Glutamatergic neuron (in vitro differentiated cells): ENCODE measurements at regions not wholly inside any gene's neighbourhood (a gene's known extent, or its start where the extent isn't known, plus 50 kb on each side); places are given as distances from the start of the nearest gene placed in this dataset.

Experiments
- DNase-seq: peaks from one replicate; pipeline ENCODE4 v3.0.0; 2022
- H3K27ac Mint-ChIP-seq: one replicate; pipeline ENCODE4 v1.8.0; 2020; ENCODE audit warnings: mild to moderate bottlenecking, mixed read lengths, inconsistent platforms; ENCODE audit not compliant: unreplicated experiment
- H3K27me3 Mint-ChIP-seq: one replicate; pipeline ENCODE4 v1.8.0; 2020; ENCODE audit warnings: mild to moderate bottlenecking, moderate library complexity, mixed read lengths, inconsistent platforms; ENCODE audit not compliant: unreplicated experiment
- H3K36me3 Mint-ChIP-seq: one replicate; pipeline ENCODE4 v1.8.0; 2020; ENCODE audit warnings: mild to moderate bottlenecking, mixed read lengths, inconsistent platforms; ENCODE audit not compliant: unreplicated experiment
- H3K4me1 Mint-ChIP-seq: one replicate; pipeline ENCODE4 v1.8.0; 2020; ENCODE audit warnings: mild to moderate bottlenecking, low read depth, mixed read lengths, inconsistent platforms; ENCODE audit not compliant: unreplicated experiment
- H3K4me3 Mint-ChIP-seq: one replicate; pipeline ENCODE4 v1.8.0; 2020; ENCODE audit warnings: mild to moderate bottlenecking, mixed read lengths, inconsistent platforms; ENCODE audit not compliant: unreplicated experiment
- H3K9me3 Mint-ChIP-seq: one replicate; pipeline ENCODE4 v1.8.0; 2020; ENCODE audit warnings: mild to moderate bottlenecking, moderate library complexity, mixed read lengths, inconsistent platforms; ENCODE audit not compliant: unreplicated experiment
- TF ChIP-seq, protein P1 (sequence below): fragments of 200-600 bp; sonication (generic); IDR thresholded peaks from one replicate; pipeline ENCODE4 v1.5.0; 2021; ENCODE audit not compliant: partially characterized antibody, unreplicated experiment

DNA sequence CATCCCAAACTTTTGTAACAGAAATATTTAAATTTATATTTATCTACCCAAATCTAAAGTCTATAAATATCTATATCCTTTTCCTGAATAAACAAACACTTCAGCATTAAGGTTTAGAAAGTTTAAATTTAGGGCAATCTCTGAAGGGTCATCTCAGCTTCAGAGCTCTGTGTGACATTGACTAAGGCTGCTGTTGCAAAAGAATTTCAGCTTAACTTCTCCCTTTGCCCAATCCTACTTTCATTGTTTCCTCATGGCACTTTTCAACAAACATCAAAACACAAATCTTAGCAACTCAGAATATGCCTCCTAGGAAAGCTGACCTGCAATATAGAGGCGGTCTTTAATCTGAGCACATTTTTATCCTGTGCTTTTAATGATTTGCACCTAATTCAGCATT lies 79.7 kb upstream of the BANK1 start:
- H3K4me3 Mint-ChIP-seq, result no peak overlapping the region
- DNase-seq, result no peak
- H3K9me3 Mint-ChIP-seq, result no peaks in the 10 kb centered on the region
- H3K36me3 Mint-ChIP-seq, result no peaks in the 10 kb centered on the region
- TF ChIP-seq, protein P1, sequence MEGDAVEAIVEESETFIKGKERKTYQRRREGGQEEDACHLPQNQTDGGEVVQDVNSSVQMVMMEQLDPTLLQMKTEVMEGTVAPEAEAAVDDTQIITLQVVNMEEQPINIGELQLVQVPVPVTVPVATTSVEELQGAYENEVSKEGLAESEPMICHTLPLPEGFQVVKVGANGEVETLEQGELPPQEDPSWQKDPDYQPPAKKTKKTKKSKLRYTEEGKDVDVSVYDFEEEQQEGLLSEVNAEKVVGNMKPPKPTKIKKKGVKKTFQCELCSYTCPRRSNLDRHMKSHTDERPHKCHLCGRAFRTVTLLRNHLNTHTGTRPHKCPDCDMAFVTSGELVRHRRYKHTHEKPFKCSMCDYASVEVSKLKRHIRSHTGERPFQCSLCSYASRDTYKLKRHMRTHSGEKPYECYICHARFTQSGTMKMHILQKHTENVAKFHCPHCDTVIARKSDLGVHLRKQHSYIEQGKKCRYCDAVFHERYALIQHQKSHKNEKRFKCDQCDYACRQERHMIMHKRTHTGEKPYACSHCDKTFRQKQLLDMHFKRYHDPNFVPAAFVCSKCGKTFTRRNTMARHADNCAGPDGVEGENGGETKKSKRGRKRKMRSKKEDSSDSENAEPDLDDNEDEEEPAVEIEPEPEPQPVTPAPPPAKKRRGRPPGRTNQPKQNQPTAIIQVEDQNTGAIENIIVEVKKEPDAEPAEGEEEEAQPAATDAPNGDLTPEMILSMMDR, result no peak
- H3K27ac Mint-ChIP-seq, result no peak overlapping the region
- H3K27me3 Mint-ChIP-seq, result peaks cover 2% of the 10 kb centered on the region
- H3K4me1 Mint-ChIP-seq, result peaks cover 3% of the 10 kb centered on the region

DNA sequence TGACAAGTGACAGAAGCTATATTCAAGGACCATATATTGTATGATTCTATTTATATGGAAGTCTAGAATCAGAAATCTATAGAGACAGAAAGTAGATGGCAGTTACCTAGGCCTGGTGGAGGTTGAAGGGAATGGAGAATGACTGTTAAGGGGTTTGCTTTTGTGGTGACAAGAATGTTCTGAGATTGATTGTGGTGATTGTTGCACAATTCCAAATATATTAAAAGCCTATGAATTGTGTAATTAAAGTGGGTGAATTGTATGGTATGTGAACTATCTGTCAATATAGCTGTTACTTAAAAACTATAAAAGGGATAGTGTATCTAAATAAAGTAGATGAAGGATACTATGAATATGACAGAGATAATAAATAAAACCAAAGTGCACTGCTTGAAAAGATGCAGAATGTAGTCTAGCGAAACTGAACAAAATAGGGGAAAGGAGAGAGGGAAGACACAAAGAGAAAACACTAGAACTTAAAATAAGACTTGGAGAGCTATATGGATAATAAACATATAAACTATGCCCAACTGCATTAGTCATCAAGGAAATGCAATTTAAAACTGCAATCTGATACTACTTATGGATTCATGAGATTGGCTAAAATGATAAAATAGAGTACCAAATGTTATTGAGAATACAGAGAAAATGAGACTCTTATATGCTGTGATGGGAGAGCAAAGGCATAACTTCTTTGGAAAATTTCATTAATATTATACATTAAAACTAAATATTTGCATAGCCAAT lies 82.1 kb upstream of the BANK1 start:
- H3K27ac Mint-ChIP-seq, result no peak overlapping the region
- no peaks in the 10 kb centered on the region for H3K36me3 Mint-ChIP-seq
- DNase-seq, result no peak
- H3K4me1 Mint-ChIP-seq, result peaks cover 3% of the 10 kb centered on the region
- no peaks in the 10 kb centered on the region for H3K9me3 Mint-ChIP-seq
- no peak overlapping the region for H3K4me3 Mint-ChIP-seq
- H3K27me3 Mint-ChIP-seq, result peaks cover 2% of the 10 kb centered on the region
- TF ChIP-seq, protein P1, result no peak

DNA sequence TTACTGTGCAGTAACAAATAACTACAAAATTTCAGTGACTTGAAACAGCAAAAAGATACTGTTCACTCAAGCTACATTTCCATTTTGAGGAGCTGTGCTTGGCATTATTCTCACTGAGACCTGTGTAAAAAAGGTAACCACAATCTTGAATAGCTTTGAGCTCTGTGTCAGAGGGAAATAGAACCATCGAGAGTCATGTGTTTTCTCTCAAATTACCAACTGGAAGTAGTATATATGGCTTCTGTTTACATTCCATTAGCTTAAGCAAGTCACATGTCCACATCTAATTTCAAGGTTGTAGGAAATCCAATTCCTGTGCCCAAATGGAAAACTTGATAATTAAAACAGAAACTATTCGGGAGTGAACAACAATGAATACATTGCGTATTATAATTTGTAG lies 82.9 kb upstream of the BANK1 start:
- H3K27me3 Mint-ChIP-seq, result peaks cover 2% of the 10 kb centered on the region
- H3K27ac Mint-ChIP-seq, result no peak overlapping the region
- H3K9me3 Mint-ChIP-seq, result no peaks in the 10 kb centered on the region
- H3K4me1 Mint-ChIP-seq, result peaks cover 3% of the 10 kb centered on the region
- TF ChIP-seq, protein P1, result no peak
- H3K36me3 Mint-ChIP-seq, result no peaks in the 10 kb centered on the region
- no peak for DNase-seq
- no peak overlapping the region for H3K4me3 Mint-ChIP-seq

DNA sequence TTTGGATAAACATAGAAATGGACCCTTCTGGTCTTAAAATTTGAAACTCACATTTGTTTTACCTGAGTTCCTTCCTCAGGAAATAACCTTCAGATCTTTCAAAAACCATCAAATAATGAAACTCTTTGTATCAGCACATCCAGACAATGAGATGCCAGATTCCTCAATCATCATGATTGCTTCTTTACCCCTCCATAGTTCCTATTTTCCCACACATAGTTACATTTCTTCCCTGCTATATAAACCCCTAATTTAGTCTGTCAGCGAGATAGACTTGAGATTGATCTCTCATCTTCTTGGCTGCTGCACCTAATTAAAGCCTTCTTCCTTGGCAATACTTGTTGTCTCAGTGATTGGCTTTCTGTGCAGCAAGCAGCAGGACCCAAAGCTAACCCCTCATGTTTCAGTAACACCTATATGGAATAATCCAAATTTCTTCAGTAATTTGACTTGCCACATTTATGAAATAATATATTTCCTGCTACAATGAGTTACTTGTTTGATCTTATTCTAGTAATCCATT lies 83.9 kb upstream of the BANK1 start:
- Mint-ChIP-seq H3K36me3 (no peaks in the 10 kb centered on the region), H3K4me1 (no peaks in the 10 kb centered on the region), H3K9me3 (no peaks in the 10 kb centered on the region), H3K27ac (no peak overlapping the region), H3K27me3 (peaks cover 2% of the 10 kb centered on the region), H3K4me3 (no peak overlapping the region)
- DNase-seq, result no peak
- TF ChIP-seq, protein P1, result no peak

DNA sequence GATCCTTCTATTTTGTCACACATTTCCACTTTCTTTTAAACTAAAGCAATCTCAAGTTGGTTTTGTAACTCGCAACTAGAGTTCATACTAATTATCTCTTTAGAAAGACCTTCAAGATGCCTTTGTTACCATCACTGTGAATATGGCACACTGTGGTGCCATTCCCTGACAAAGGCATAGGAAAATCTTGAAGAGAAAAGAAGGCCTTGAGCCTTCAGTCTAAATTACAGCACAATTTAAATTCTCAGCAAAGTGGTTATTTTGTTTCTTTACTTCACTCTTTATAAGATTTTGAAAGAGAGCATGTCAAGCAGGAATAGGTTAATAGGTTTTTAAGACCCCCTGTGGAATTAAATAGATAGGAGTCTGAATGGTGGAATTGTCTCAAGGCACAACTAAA lies 89.0 kb upstream of the BANK1 start:
- Mint-ChIP-seq H3K4me1 (no peaks in the 10 kb centered on the region), H3K27me3 (no peaks in the 10 kb centered on the region), H3K4me3 (no peak overlapping the region), H3K27ac (no peak overlapping the region), H3K9me3 (no peaks in the 10 kb centered on the region), H3K36me3 (no peaks in the 10 kb centered on the region)
- DNase-seq, result no peak
- TF ChIP-seq, protein P1, result no peak
